ENCODE measurements at regions not wholly inside any gene's neighbourhood (a gene's known extent, or its start where the extent isn't known, plus 50 kb on each side); places are given as distances from the start of the nearest gene placed in this dataset.

DNA sequence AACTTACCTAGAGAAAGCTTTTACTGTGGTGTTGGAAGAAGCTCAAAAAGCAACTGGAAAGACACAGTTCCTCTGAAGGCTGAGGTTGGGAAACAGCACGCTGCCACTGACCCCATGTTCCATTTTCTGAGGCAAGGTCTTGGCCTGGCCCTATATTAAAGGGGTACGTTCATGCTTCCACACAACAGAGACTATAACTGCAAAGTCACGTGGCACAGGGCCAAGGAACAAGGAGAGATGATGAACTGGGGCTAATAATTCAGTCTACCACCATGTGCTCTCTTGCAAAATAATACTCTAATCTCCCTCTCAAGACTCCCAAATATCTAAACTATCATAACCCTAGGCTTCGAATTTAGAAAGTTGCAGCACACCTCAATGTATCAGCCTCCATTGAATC, 381.6 kb downstream of the DSEL start:
- H3K4me3 ChIP-seq (ENCODE audit: low read depth, low read length), result no peak overlapping the region
- no TSS peak for BruUV-seq (replicated peaks)
- TF ChIP-seq, protein P1, sequence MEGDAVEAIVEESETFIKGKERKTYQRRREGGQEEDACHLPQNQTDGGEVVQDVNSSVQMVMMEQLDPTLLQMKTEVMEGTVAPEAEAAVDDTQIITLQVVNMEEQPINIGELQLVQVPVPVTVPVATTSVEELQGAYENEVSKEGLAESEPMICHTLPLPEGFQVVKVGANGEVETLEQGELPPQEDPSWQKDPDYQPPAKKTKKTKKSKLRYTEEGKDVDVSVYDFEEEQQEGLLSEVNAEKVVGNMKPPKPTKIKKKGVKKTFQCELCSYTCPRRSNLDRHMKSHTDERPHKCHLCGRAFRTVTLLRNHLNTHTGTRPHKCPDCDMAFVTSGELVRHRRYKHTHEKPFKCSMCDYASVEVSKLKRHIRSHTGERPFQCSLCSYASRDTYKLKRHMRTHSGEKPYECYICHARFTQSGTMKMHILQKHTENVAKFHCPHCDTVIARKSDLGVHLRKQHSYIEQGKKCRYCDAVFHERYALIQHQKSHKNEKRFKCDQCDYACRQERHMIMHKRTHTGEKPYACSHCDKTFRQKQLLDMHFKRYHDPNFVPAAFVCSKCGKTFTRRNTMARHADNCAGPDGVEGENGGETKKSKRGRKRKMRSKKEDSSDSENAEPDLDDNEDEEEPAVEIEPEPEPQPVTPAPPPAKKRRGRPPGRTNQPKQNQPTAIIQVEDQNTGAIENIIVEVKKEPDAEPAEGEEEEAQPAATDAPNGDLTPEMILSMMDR (IDR thresholded peaks at IDR 0.05; ENCODE audit: insufficient read depth in 1 of 2, low read depth in 1 of 2, low read length in 1 of 2, severe bottlenecking in 1 of 2, unreplicated experiment in 1 of 2), result no peak
- intact Hi-C loops (cut with micrococcal nuclease; ENCODE audit: unreplicated experiment), result no loop called here
- H3K36me3 Mint-ChIP-seq (ENCODE audit: insufficient read depth, unreplicated experiment), result no peaks in the 10 kb centered on the region
- H3K4me1 Mint-ChIP-seq (ENCODE audit: low read depth, unreplicated experiment), result no peaks in the 10 kb centered on the region
- POLR2A ChIA-PET, result no interaction called here
- no peaks in the 10 kb centered on the region for H3K27me3 Mint-ChIP-seq (ENCODE audit: insufficient read depth, unreplicated experiment)
- DNase-seq, result no peak
- H3K27me3 ChIP-seq (replicated peaks; ENCODE audit: control insufficient read depth, insufficient read depth, low read length), result no peaks in the 10 kb centered on the region
- H3K4me3 Mint-ChIP-seq (ENCODE audit: unreplicated experiment), result no peak overlapping the region
- no peaks in the 10 kb centered on the region for H3K4me1 ChIP-seq
- no peaks in the 10 kb centered on the region for H3K36me3 ChIP-seq (ENCODE audit: control insufficient read depth, insufficient read depth, low read length)
- CTCF ChIA-PET, result no interaction called here
- H3K27ac Mint-ChIP-seq (ENCODE audit: unreplicated experiment), result no peak overlapping the region
- no peaks in the 10 kb centered on the region for H3K9me3 ChIP-seq
- no peaks in the 10 kb centered on the region for H3K9me3 Mint-ChIP-seq (ENCODE audit: unreplicated experiment)

DNA sequence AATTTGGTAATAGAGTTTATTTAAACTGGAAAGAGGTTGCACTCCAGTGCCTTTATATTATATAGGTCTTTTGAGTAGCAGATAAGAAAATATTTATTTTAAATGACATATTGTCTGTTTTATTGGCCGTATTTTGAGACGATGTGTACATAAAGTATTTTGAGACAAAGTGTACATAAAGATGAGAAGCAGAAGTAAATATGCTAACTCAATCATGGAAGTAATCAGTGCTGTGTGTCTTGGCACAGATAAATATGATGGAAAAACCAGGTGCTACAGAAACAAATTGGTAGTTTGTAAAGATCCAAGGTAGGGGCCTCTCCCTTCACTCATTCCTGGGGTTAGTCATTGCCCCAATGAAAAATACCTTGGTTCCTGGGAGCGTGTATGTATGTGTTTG, 382.9 kb downstream of the DSEL start:
- POLR2A ChIA-PET, result no interaction called here
- H3K27ac Mint-ChIP-seq (ENCODE audit: unreplicated experiment), result no peak overlapping the region
- no peaks in the 10 kb centered on the region for H3K36me3 ChIP-seq (ENCODE audit: control insufficient read depth, insufficient read depth, low read length)
- no peaks in the 10 kb centered on the region for H3K27me3 Mint-ChIP-seq (ENCODE audit: insufficient read depth, unreplicated experiment)
- no TSS peak for BruUV-seq (replicated peaks)
- no peaks in the 10 kb centered on the region for H3K36me3 Mint-ChIP-seq (ENCODE audit: insufficient read depth, unreplicated experiment)
- H3K4me1 ChIP-seq, result no peaks in the 10 kb centered on the region
- DNase-seq, result no peak
- TF ChIP-seq, protein P1 (IDR thresholded peaks at IDR 0.05; ENCODE audit: insufficient read depth in 1 of 2, low read depth in 1 of 2, low read length in 1 of 2, severe bottlenecking in 1 of 2, unreplicated experiment in 1 of 2), result no peak
- CTCF ChIA-PET, result no interaction called here
- no peak overlapping the region for H3K4me3 ChIP-seq (ENCODE audit: low read depth, low read length)
- intact Hi-C loops (cut with micrococcal nuclease; ENCODE audit: unreplicated experiment), result no loop called here
- no peaks in the 10 kb centered on the region for H3K4me1 Mint-ChIP-seq (ENCODE audit: low read depth, unreplicated experiment)
- no peaks in the 10 kb centered on the region for H3K9me3 Mint-ChIP-seq (ENCODE audit: unreplicated experiment)
- H3K9me3 ChIP-seq, result no peaks in the 10 kb centered on the region
- H3K27me3 ChIP-seq (replicated peaks; ENCODE audit: control insufficient read depth, insufficient read depth, low read length), result no peaks in the 10 kb centered on the region
- no peak overlapping the region for H3K4me3 Mint-ChIP-seq (ENCODE audit: unreplicated experiment)

DNA sequence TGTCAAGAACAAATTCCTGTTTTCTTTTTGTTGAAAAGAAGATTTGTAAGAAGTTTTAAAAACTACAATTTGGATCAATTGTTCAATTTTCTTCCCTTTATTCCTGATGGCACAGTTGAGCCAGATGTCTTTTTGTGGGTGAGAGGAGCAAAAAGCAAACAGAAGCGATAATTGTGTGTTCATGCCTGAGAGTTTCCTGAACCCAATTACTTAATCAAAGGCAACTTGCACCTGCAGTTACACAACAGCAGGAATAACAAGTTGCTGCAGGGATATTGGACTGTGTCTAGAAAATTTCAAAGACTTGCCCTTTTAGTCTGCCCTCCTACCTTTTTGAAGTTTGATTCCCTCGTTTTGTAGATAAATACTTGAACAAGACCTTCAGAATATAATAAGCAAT, 383.6 kb downstream of the DSEL start:
- no peak overlapping the region for H3K27ac Mint-ChIP-seq (ENCODE audit: unreplicated experiment)
- POLR2A ChIA-PET, result no interaction called here

More for the DNA sequence above, 383.6 kb downstream of the DSEL start:
- BruUV-seq (replicated peaks), result no TSS peak
- Histone ChIP-seq H3K36me3 (ENCODE audit: control insufficient read depth, insufficient read depth, low read length) (no peaks in the 10 kb centered on the region), H3K27me3 (replicated peaks; ENCODE audit: control insufficient read depth, insufficient read depth, low read length) (no peaks in the 10 kb centered on the region), H3K9me3 (no peaks in the 10 kb centered on the region), H3K4me3 (ENCODE audit: low read depth, low read length) (no peak overlapping the region), H3K4me1 (no peaks in the 10 kb centered on the region)
- intact Hi-C loops (cut with micrococcal nuclease; ENCODE audit: unreplicated experiment), result no loop called here
- Mint-ChIP-seq H3K27me3 (ENCODE audit: insufficient read depth, unreplicated experiment) (no peaks in the 10 kb centered on the region), H3K4me3 (ENCODE audit: unreplicated experiment) (no peak overlapping the region), H3K9me3 (ENCODE audit: unreplicated experiment) (no peaks in the 10 kb centered on the region), H3K4me1 (ENCODE audit: low read depth, unreplicated experiment) (no peaks in the 10 kb centered on the region), H3K36me3 (ENCODE audit: insufficient read depth, unreplicated experiment) (no peaks in the 10 kb centered on the region)
- CTCF ChIA-PET, result no interaction called here
- no peak for DNase-seq
- TF ChIP-seq, protein P1 (IDR thresholded peaks at IDR 0.05; ENCODE audit: insufficient read depth in 1 of 2, low read depth in 1 of 2, low read length in 1 of 2, severe bottlenecking in 1 of 2, unreplicated experiment in 1 of 2), result no peak

Data from Caco-2 (cell line).